Left ventricle myocardium inferior (tissue), 1 donor: ENCODE measurements at regions not wholly inside any gene's neighbourhood (a gene's known extent, or its start where the extent isn't known, plus 50 kb on each side); places are given as distances from the start of the nearest gene placed in this dataset.

ENCODE experiments used
- DNase-seq: peaks from one replicate; pipeline ENCODE4 v3.0.0-alpha.2; 2020
- H3K27ac ChIP-seq: fragments of 200-600 bp; replicated peaks from 2 replicates; pipeline ENCODE4 v1.8.0; 2021
- H3K27me3 ChIP-seq: fragments of 200-600 bp; 2 replicates; pipeline ENCODE4 v1.8.0; 2021; ENCODE audit warnings: low read depth
- H3K36me3 ChIP-seq: fragments of 200-600 bp; 2 replicates; pipeline ENCODE4 v1.8.0; 2021
- H3K4me1 ChIP-seq: fragments of 200-600 bp; 2 replicates; pipeline ENCODE4 v1.8.0; 2021
- H3K4me3 ChIP-seq: fragments of 200-600 bp; 2 replicates; pipeline ENCODE4 v1.8.0; 2021; ENCODE audit warnings: mild to moderate bottlenecking, moderate library complexity
- H3K9me3 ChIP-seq: fragments of 200-600 bp; replicated peaks from 2 replicates; pipeline ENCODE4 v1.8.0; 2021
- intact Hi-C: fragments of 100-400 bp; cut with micrococcal nuclease; formaldehyde crosslinking; loops from one replicate; pipeline ENCODE4 v1.11.0; 2022
- TF ChIP-seq, protein P1 (sequence below): fragments of 200-600 bp; IDR thresholded peaks from 2 replicates; pipeline ENCODE4 v1.8.0; 2021; ENCODE audit warnings: antibody characterized with exemption, mild to moderate bottlenecking, borderline replicate concordance
- donor health status: DM: no; HTN: yes; CAD: no; lungs with severe emphysema.

DNA sequence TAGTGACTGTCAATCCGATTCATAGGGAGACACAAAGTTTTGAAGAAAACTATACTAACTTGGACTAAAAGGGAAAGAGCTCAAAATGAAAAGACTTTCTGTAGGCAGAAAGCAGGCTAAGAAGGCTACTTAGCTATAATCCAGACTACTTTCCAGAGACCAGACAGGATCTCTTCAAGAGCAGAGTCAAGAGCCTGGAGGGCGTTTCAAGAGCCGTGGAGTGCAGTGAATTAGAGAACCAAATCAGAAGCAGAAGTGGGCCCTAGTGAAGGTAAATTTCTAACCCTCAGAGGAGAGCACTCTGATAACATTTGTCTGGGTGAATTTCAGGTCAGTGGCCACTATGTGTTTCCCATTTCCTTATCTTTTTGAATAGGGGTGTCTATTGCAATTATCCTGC lies 76.4 kb downstream of the CGGBP1 start:
- peaks cover 10% of the 10 kb centered on the region for H3K9me3 ChIP-seq
- no peak overlapping the region for H3K27ac ChIP-seq
- no peaks in the 10 kb centered on the region for H3K4me1 ChIP-seq
- H3K4me3 ChIP-seq: no peak overlapping the region
- TF ChIP-seq, protein P1, sequence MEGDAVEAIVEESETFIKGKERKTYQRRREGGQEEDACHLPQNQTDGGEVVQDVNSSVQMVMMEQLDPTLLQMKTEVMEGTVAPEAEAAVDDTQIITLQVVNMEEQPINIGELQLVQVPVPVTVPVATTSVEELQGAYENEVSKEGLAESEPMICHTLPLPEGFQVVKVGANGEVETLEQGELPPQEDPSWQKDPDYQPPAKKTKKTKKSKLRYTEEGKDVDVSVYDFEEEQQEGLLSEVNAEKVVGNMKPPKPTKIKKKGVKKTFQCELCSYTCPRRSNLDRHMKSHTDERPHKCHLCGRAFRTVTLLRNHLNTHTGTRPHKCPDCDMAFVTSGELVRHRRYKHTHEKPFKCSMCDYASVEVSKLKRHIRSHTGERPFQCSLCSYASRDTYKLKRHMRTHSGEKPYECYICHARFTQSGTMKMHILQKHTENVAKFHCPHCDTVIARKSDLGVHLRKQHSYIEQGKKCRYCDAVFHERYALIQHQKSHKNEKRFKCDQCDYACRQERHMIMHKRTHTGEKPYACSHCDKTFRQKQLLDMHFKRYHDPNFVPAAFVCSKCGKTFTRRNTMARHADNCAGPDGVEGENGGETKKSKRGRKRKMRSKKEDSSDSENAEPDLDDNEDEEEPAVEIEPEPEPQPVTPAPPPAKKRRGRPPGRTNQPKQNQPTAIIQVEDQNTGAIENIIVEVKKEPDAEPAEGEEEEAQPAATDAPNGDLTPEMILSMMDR: no peak
- DNase-seq: no peak
- H3K36me3 ChIP-seq: no peaks in the 10 kb centered on the region
- H3K27me3 ChIP-seq: peaks cover 5% of the 10 kb centered on the region
- intact Hi-C loops: no loop called here

DNA sequence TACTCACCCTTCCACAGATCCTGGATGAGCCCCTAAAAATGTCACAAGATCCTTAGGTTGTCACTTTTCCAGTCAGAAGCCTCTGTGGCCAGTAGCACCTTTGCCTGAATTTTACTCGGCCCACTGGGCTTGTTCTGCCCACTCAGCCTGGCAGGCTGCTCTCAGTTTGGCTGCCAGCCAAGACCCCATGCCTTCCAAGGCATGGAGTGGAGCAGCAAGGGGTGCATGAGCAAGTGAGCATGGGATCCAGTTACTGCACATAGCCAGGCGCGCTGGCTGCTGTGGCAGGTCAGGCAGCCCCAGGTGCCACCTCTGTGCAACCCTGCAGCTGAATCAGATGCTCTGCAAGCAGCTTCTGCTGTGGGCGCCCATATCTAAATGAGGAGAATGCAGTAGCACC lies 79.3 kb downstream of the CGGBP1 start:
- Histone ChIP-seq H3K27ac (no peak overlapping the region), H3K4me1 (no peaks in the 10 kb centered on the region), H3K9me3 (peaks cover 10% of the 10 kb centered on the region), H3K36me3 (no peaks in the 10 kb centered on the region), H3K4me3 (no peak overlapping the region), H3K27me3 (no peaks in the 10 kb centered on the region)
- DNase-seq: no peak
- TF ChIP-seq, protein P1: no peak
- intact Hi-C loops: no loop called here

DNA sequence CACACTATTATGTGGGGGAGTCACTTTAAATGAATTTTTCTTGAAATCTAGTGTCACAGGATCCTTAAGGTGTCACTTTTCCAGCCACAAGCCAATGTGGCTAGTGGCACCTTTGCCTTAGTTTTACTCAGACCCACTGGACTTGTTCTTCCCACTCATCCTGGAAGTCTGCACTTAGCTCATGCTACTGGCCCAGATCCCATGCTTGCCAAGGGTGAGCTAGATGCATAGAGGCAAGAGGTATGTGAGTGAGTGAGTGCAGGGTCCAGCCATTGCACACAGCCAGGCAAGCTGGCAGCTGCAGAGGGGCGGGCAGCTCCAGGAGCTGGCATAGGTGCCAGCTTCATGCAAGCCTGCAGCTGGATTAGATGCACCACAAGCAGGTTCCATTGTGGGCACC lies 81.0 kb downstream of the CGGBP1 start:
- Histone ChIP-seq H3K27me3 (no peaks in the 10 kb centered on the region), H3K36me3 (no peaks in the 10 kb centered on the region), H3K9me3 (peaks cover 10% of the 10 kb centered on the region), H3K27ac (no peak overlapping the region), H3K4me1 (no peaks in the 10 kb centered on the region), H3K4me3 (no peak overlapping the region)
- no peak for DNase-seq
- TF ChIP-seq, protein P1: no peak
- intact Hi-C loops: no loop called here

DNA sequence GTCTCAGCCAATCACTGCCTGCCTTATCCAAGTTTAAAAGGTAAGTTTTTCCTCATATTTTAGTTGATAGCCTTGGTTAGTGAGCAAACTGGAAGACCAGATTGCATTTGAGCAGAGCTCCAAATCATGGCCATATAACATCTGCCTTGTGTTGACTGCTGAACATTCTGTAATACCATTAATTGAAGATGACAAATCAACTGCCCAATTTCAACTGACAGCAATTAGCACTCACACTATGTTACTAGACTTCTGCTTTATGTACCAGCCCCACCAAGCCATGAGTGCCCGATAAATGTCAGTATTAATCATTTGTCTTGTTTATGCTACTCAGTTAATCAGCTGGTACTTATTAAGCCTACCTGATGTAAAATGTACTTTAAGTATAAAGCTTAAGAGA lies 83.1 kb downstream of the CGGBP1 start:
- H3K9me3 ChIP-seq: peaks cover 10% of the 10 kb centered on the region
- no peaks in the 10 kb centered on the region for H3K4me1 ChIP-seq
- TF ChIP-seq, protein P1: no peak
- H3K27ac ChIP-seq: no peak overlapping the region
- no peaks in the 10 kb centered on the region for H3K27me3 ChIP-seq
- no peaks in the 10 kb centered on the region for H3K36me3 ChIP-seq
- intact Hi-C loops: no loop called here
- no peak overlapping the region for H3K4me3 ChIP-seq
- DNase-seq: no peak

DNA sequence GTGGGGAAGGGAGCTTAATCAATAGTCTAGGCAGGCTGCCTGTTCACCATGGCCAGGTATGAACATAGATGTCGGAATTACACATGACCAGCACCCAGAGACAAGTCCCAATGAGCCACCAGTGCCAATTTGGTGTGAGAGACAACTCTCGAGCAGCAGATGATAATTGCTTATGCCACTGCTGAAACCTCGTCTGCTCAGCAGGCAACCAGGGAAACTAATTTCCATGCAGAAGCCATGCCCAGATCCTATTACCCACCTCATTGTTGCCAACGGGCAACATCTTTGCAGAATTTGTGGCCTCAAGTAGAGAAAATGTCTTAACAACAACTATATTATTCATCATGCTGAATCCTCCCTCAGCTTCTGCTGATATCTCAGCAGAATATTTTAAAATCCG lies 84.9 kb downstream of the CGGBP1 start:
- intact Hi-C loops: no loop called here
- H3K9me3 ChIP-seq: no peaks in the 10 kb centered on the region
- TF ChIP-seq, protein P1: no peak
- no peaks in the 10 kb centered on the region for H3K27me3 ChIP-seq
- no peaks in the 10 kb centered on the region for H3K4me1 ChIP-seq
- no peak for DNase-seq
- H3K4me3 ChIP-seq: no peak overlapping the region
- H3K27ac ChIP-seq: no peak overlapping the region
- H3K36me3 ChIP-seq: no peaks in the 10 kb centered on the region

DNA sequence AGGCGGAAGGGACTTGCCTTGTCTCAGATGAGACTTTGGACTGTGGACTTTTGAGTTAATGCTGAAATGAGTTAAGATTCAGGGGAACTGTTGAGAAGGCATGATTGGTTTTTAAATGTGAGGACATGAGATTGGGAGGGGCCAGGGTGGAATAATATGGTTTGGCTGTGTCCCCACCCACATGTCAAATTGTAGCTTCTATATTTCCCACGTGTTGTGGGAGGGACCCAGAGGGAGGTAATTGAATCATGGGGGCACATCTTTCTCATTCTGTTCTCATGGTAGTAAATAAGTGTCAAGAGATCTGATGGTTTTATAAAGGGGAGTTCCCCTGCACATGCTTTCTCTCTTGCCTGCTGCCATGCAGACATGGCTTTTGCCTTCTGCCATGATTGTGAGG lies 89.2 kb downstream of the CGGBP1 start:
- intact Hi-C loops: no loop called here
- Histone ChIP-seq H3K4me3 (no peak overlapping the region), H3K27me3 (no peaks in the 10 kb centered on the region), H3K27ac (no peak overlapping the region), H3K4me1 (no peaks in the 10 kb centered on the region), H3K36me3 (no peaks in the 10 kb centered on the region), H3K9me3 (no peaks in the 10 kb centered on the region)
- TF ChIP-seq, protein P1: no peak
- no peak for DNase-seq
